Mammary epithelial cell (primary cell): ENCODE measurements at regions not wholly inside any gene's neighbourhood (a gene's known extent, or its start where the extent isn't known, plus 50 kb on each side); places are given as distances from the start of the nearest gene placed in this dataset.

ENCODE experiments used
- EZH2 ChIP-seq: IDR thresholded peaks from 2 replicates; pipeline ENCODE4 v1.6.1; 2012; ENCODE audit warnings: low read length, inconsistent platforms, borderline replicate concordance
- TF ChIP-seq, protein P1 (sequence below), 2 donors: IDR thresholded peaks in 1 of 2; conservative IDR thresholded peaks in 1 of 2; 2 replicates each; pipeline ENCODE4 v1.5.1; 2011 to 2012; ENCODE audit warnings: inconsistent platforms in 2 of 2, low read length in 2 of 2, mild to moderate bottlenecking in 2 of 2, control low read depth in 1 of 2, low read depth in 1 of 2; ENCODE audit not compliant: insufficient read depth in 1 of 2; ENCODE audit errors: extremely low read depth in 1 of 2

DNA sequence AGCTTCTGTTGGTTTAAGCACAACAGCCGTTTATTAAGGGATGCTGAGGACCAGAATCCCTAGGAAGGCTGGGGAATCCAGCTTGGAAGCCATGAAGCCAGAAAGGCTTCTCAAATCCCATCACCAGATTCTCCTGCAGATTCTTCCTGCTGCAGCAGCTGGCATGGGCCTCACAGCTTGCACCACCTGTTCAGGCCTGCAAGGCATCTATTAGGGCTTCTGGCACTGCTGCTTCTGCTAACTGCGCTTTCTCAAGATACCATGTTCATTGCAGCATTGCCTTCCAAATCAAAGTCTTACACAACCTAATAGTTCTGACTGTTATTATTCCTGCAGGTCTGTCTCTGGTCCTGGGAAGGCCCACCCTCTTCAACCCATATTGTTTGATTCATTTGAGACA lies 51.2 kb upstream of the ZNF366 start:
- TF ChIP-seq, protein P1, sequence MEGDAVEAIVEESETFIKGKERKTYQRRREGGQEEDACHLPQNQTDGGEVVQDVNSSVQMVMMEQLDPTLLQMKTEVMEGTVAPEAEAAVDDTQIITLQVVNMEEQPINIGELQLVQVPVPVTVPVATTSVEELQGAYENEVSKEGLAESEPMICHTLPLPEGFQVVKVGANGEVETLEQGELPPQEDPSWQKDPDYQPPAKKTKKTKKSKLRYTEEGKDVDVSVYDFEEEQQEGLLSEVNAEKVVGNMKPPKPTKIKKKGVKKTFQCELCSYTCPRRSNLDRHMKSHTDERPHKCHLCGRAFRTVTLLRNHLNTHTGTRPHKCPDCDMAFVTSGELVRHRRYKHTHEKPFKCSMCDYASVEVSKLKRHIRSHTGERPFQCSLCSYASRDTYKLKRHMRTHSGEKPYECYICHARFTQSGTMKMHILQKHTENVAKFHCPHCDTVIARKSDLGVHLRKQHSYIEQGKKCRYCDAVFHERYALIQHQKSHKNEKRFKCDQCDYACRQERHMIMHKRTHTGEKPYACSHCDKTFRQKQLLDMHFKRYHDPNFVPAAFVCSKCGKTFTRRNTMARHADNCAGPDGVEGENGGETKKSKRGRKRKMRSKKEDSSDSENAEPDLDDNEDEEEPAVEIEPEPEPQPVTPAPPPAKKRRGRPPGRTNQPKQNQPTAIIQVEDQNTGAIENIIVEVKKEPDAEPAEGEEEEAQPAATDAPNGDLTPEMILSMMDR (conservative IDR thresholded peaks at IDR 0.05 in 1 of 2, IDR thresholded peaks at IDR 0.05 in 1 of 2; ENCODE audit: extremely low read depth in 1 of 2, insufficient read depth in 1 of 2, low read depth in 1 of 2, low read length in 2 of 2): no peak
- no peak for TF ChIP-seq EZH2
